Mammary epithelial cell (primary cell): ENCODE measurements at regions not wholly inside any gene's neighbourhood (a gene's known extent, or its start where the extent isn't known, plus 50 kb on each side); places are given as distances from the start of the nearest gene placed in this dataset.

Experiments
- CTCF ChIP-seq, 2 donors: IDR thresholded peaks in 1 of 2; conservative IDR thresholded peaks in 1 of 2; 2 replicates each; pipeline ENCODE4 v1.5.1; 2011 to 2012; ENCODE audit warnings: inconsistent platforms in 2 of 2, low read length in 2 of 2, mild to moderate bottlenecking in 2 of 2, control low read depth in 1 of 2, low read depth in 1 of 2; ENCODE audit not compliant: insufficient read depth in 1 of 2; ENCODE audit errors: extremely low read depth in 1 of 2
- EZH2 ChIP-seq: IDR thresholded peaks from 2 replicates; pipeline ENCODE4 v1.6.1; 2012; ENCODE audit warnings: low read length, inconsistent platforms, borderline replicate concordance

DNA sequence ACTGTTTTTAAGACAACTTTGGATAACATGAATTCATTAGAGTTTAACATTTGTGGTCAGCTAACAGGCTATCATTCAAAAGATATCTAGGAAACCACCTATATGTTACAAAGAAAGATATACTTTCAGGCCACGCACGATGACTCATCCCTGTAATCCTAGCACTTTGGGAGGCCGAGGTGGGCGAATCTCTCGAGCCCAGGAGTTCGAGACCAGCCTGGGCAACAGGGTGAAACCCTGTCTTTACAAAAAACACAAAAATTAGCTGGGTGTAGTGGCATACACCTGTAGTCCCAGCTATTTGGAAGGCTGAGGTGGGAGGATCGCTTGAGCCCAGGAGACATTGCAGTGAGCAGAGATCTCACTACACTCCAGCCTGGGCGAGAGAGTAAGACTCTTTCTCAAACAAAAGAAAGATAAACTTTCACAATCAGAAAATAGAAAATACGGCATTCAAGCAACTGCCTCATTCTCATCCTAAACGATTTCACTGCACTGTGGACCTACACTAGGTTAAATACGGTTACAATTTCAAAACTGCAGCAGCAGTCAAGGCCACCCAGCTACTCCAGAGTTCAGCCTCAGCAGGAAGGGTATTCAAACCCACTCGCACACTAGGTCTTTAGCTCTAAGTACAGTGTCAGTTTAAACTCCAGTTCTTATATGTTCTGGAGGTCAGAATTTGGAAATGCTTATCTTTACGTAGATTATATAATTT, 250.0 kb upstream of the SLC39A10 start:
- TF ChIP-seq CTCF (conservative IDR thresholded peaks at IDR 0.05 in 1 of 2, IDR thresholded peaks at IDR 0.05 in 1 of 2; ENCODE audit: extremely low read depth in 1 of 2, insufficient read depth in 1 of 2, low read depth in 1 of 2, low read length in 2 of 2) (no peak), EZH2 (no peak)
